Right ventricle myocardium superior (tissue), 1 donor: ENCODE measurements at regions not wholly inside any gene's neighbourhood (a gene's known extent, or its start where the extent isn't known, plus 50 kb on each side); places are given as distances from the start of the nearest gene placed in this dataset.

Source experiments
- ATAC-seq: fragments of 200-7000 bp; cut with Tn5 transposase; one replicate; pipeline ENCODE4 v1.9.1; 2020; ENCODE audit warnings: mild to moderate bottlenecking; ENCODE audit not compliant: poor library complexity
- DNase-seq: peaks from one replicate; pipeline ENCODE4 v3.0.0-alpha.2; 2020
- intact Hi-C: fragments of 100-400 bp; cut with DNase I; formaldehyde crosslinking; loops from one replicate; pipeline ENCODE4 v1.11.2; 2022
- donor health status: DM: no; HTN: yes; CAD: no; lungs with severe emphysema.

- intact Hi-C loops: no loop called here
- DNase-seq (no peak), ATAC-seq (no peak)
Observed at GRCh38 chr9:76557674-76558225, 98.8 kb downstream of the GCNT1 start.

GRCh38 chr9:76558465-76558864 lies 99.5 kb downstream of the GCNT1 start:
- DNase-seq (no peak), ATAC-seq (no peak)
- intact Hi-C loops: no loop called here

GRCh38 chr9:76559286-76559685 lies 100.3 kb downstream of the GCNT1 start:
- no peak for ATAC-seq
- no peak for DNase-seq
- intact Hi-C loops: no loop called here

GRCh38 chr9:76560481-76560922 lies 101.5 kb downstream of the GCNT1 start:
- ATAC-seq (no peak), DNase-seq (no peak)
- intact Hi-C loops: loop anchor here (5.0 kb wide), 1 partner anchor 52 kb away; no protein-coding TSS in a partner anchor

- no peak for DNase-seq
- intact Hi-C loops: loop anchor here (5.0 kb wide), 1 partner anchor 51 kb away; no protein-coding TSS in a partner anchor
- ATAC-seq: no peak
Observed at GRCh38 chr9:76561050-76561713, 102.2 kb downstream of the GCNT1 start.
